DOHH2 (cell line): ENCODE measurements at regions not wholly inside any gene's neighbourhood (a gene's known extent, or its start where the extent isn't known, plus 50 kb on each side); places are given as distances from the start of the nearest gene placed in this dataset.
"Not testable (repeated sequence)": the region's sequence is repeated elsewhere in the genome, so short reads cannot be mapped to it uniquely, and the experiment has no call there.

Experiments
- H3F3A ChIP-seq: fragments of 200-600 bp; sonication (generic), shearing (Covaris generic); 2 replicates; pipeline ENCODE4 v1.6.0; 2016; ENCODE audit warnings: antibody characterized with exemption, mild to moderate bottlenecking; ENCODE audit not compliant: control insufficient read depth, insufficient read depth
- H3K27ac ChIP-seq: fragments of 200-600 bp; sonication (generic); 2 replicates; pipeline ENCODE4 v1.5.1; 2014; ENCODE audit warnings: low read depth, mild to moderate bottlenecking, low read length, moderate library complexity
- H3K27me3 ChIP-seq: fragments of 200-600 bp; sonication (generic); 2 replicates; pipeline ENCODE4 v1.6.1; 2014; ENCODE audit warnings: mild to moderate bottlenecking, low read length, mixed read lengths; ENCODE audit not compliant: control insufficient read depth
- H3K36me3 ChIP-seq: fragments of 200-600 bp; sonication (generic); 2 replicates; pipeline ENCODE4 v1.6.1; 2014; ENCODE audit warnings: mild to moderate bottlenecking, low read length, moderate library complexity, mixed read lengths; ENCODE audit not compliant: control insufficient read depth
- H3K4me1 ChIP-seq: fragments of 200-600 bp; sonication (generic); 2 replicates; pipeline ENCODE4 v1.6.1; 2014; ENCODE audit warnings: mild to moderate bottlenecking, low read length, mixed read lengths; ENCODE audit not compliant: control insufficient read depth
- H3K4me2 ChIP-seq: fragments of 200-600 bp; sonication (generic); 2 replicates; pipeline ENCODE4 v1.6.0; 2014; ENCODE audit warnings: mild to moderate bottlenecking, low read length, moderate library complexity
- H3K4me3 ChIP-seq: fragments of 200-600 bp; sonication (generic); 2 replicates; pipeline ENCODE4 v1.5.1; 2014; ENCODE audit warnings: mild to moderate bottlenecking, low read length, mixed read lengths
- H3K79me2 ChIP-seq: fragments of 200-600 bp; sonication (generic); 2 replicates; pipeline ENCODE4 v1.6.1; 2014; ENCODE audit warnings: mild to moderate bottlenecking, low read length, mixed read lengths; ENCODE audit not compliant: control insufficient read depth
- H3K9me2 ChIP-seq: fragments of 200-600 bp; sonication (generic); replicated peaks from 2 replicates; pipeline ENCODE4 v1.6.1; 2014; ENCODE audit warnings: mild to moderate bottlenecking, low read length, mixed read lengths; ENCODE audit not compliant: control insufficient read depth
- H3K9me3 ChIP-seq: fragments of 200-600 bp; sonication (generic); 2 replicates; pipeline ENCODE4 v1.6.1; 2014; ENCODE audit warnings: antibody characterized with exemption, low read length, mixed read lengths; ENCODE audit not compliant: control insufficient read depth, insufficient read depth
- H4K20me1 ChIP-seq: fragments of 200-600 bp; sonication (generic); 2 replicates; pipeline ENCODE4 v1.6.0; 2014; ENCODE audit warnings: low read depth, mild to moderate bottlenecking, antibody characterized with exemption, low read length, moderate library complexity; ENCODE audit not compliant: control insufficient read depth, insufficient read depth
- CTCF ChIP-seq: fragments of 200-600 bp; sonication (generic); IDR thresholded peaks from one replicate; pipeline ENCODE4 v1.5.1; 2014; ENCODE audit warnings: antibody characterized with exemption, mild to moderate bottlenecking, low read depth, low read length; ENCODE audit not compliant: poor library complexity, severe bottlenecking
- EZH2phosphoT487 ChIP-seq: fragments of 200-600 bp; sonication (generic); IDR thresholded peaks from 2 replicates; pipeline ENCODE4 v1.6.1; 2017; ENCODE audit warnings: borderline replicate concordance, mild to moderate bottlenecking, antibody characterized with exemption, low read length, moderate library complexity, mixed read lengths

GRCh38 chr17:13099089-13099735, 81.4 kb upstream of the ELAC2 start:
- H3K36me3 ChIP-seq: no peaks in the 10 kb centered on the region
- no peaks in the 10 kb centered on the region for H3K79me2 ChIP-seq
- no peaks in the 10 kb centered on the region for H3K4me1 ChIP-seq
- no peak overlapping the region for H3K27ac ChIP-seq
- H3K9me3 ChIP-seq: no peaks in the 10 kb centered on the region; the same call in 1 of the 2 replicates
- H3K27me3 ChIP-seq: no peaks in the 10 kb centered on the region
- H4K20me1 ChIP-seq: no peaks in the 10 kb centered on the region
- H3K9me2 ChIP-seq: no peaks in the 10 kb centered on the region
- H3K4me2 ChIP-seq: no peak overlapping the region
- no peaks in the 10 kb centered on the region for H3F3A ChIP-seq
- no peak for TF ChIP-seq CTCF
- no peak for TF ChIP-seq EZH2phosphoT487
- no peak overlapping the region for H3K4me3 ChIP-seq

- Histone ChIP-seq H3K4me1 (no peaks in the 10 kb centered on the region), H3K27me3 (no peaks in the 10 kb centered on the region), H3K27ac (no peak overlapping the region), H3K4me2 (no peak overlapping the region), H3K4me3 (no peak overlapping the region), H3K9me3 (no peaks in the 10 kb centered on the region; the same call in 1 of the 2 replicates), H3K36me3 (no peaks in the 10 kb centered on the region), H4K20me1 (no peaks in the 10 kb centered on the region), H3K9me2 (no peaks in the 10 kb centered on the region), H3F3A (no peaks in the 10 kb centered on the region), H3K79me2 (no peaks in the 10 kb centered on the region)
- TF ChIP-seq EZH2phosphoT487: no peak
- no peak for TF ChIP-seq CTCF
These were observed 78.5 kb upstream of the ELAC2 start for GRCh38 chr17:13096291-13096690.

DNA sequence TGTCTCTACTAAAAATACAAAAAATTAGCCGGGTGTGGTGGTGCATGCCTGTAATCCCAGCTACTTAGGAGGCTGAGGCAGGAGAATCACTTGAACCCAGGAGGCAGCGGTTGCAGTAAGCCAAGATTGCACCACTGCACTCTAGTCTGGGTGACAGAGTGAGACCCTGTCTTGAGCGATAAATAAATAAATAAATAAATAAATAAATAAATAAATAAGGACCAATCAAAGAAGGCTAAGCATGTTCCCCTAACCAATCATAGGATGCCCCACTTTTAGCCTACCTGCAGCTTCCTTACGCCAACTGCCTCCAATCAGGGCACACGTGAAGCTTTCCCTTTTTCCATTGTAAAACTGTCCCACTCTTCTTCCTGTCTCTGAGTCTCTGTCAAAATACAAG, 74.2 kb upstream of the ELAC2 start:
- not testable (repeated sequence) for H3K4me3 ChIP-seq, H3K9me3 ChIP-seq, H3K4me1 ChIP-seq, H4K20me1 ChIP-seq, H3K9me2 ChIP-seq, H3K36me3 ChIP-seq, H3K4me2 ChIP-seq, H3F3A ChIP-seq, H3K79me2 ChIP-seq, H3K27me3 ChIP-seq, H3K27ac ChIP-seq

DNA sequence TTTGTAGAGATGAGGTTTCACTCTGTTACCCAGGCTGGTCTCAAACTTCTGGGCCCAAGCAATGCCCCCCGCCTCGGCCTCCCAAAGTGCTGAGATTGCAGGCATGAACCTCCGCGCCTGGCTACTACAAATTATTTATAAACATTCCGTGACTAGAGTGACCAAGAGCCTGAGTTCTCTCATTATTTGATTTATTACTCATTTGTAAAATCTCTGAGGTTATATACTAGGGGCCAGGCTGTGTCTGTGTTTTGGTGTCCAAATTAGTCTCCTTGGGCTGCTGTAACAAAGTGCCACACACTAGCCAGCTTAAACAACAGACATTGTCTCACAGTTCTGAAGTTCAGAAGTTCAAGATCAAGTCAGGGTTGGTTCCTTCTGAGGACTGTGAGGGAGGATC, 70.8 kb upstream of the ELAC2 start:
- H3K9me2 ChIP-seq: no peaks in the 10 kb centered on the region
- H3K27me3 ChIP-seq: no peaks in the 10 kb centered on the region
- no peaks in the 10 kb centered on the region for H4K20me1 ChIP-seq

More for the DNA sequence above, 70.8 kb upstream of the ELAC2 start:
- Histone ChIP-seq H3K4me2 (no peak overlapping the region), H3F3A (no peaks in the 10 kb centered on the region), H3K27ac (no peak overlapping the region), H3K4me1 (no peaks in the 10 kb centered on the region), H3K9me3 (no peaks in the 10 kb centered on the region), H3K4me3 (no peak overlapping the region), H3K79me2 (no peaks in the 10 kb centered on the region), H3K36me3 (no peaks in the 10 kb centered on the region)
- TF ChIP-seq EZH2phosphoT487: no peak
- TF ChIP-seq CTCF: no peak
